MCF 10A (cell line): ENCODE measurements at regions not wholly inside any gene's neighbourhood (a gene's known extent, or its start where the extent isn't known, plus 50 kb on each side); places are given as distances from the start of the nearest gene placed in this dataset.

Experiments
- BruUV-seq: library from RNA; stranded (reverse); fragments of 400-500 nt; replicated peaks from 2 replicates; lab custom pipeline; 2021; lab: Mats Ljungman, UMichigan
- CTCF ChIA-PET: fragments of 300-600 bp; sonication (Branson Sonifier 250); formaldehyde crosslinking; extraction: SDS; loops from one replicate; lab custom pipeline; 2021; ENCODE audit warnings: antibody characterized with exemption, inconsistent platforms; lab: Yijun Ruan, JAX
- POLR2A ChIA-PET: fragments of 300-600, 350-650 bp; sonication (Branson Sonifier 250); formaldehyde crosslinking; extraction: SDS; loops from one replicate; lab custom pipeline; 2020; ENCODE audit warnings: antibody characterized with exemption, inconsistent platforms; lab: Yijun Ruan, JAX
- DNase-seq: peaks from one replicate; pipeline ENCODE4 v3.0.0-alpha.2; 2018; ENCODE audit not compliant: unreplicated experiment
- H3K27ac Mint-ChIP-seq: one replicate; pipeline ENCODE4 v1.8.0; 2022; ENCODE audit warnings: mild to moderate bottlenecking, low read depth, mixed read lengths; ENCODE audit not compliant: unreplicated experiment
- H3K27me3 Mint-ChIP-seq: one replicate; pipeline ENCODE4 v1.8.0; 2022; ENCODE audit warnings: mixed read lengths; ENCODE audit not compliant: insufficient read depth, unreplicated experiment
- H3K36me3 Mint-ChIP-seq: one replicate; pipeline ENCODE4 v1.8.0; 2022; ENCODE audit warnings: mild to moderate bottlenecking, moderate library complexity, mixed read lengths; ENCODE audit not compliant: insufficient read depth, unreplicated experiment
- H3K4me1 Mint-ChIP-seq: one replicate; pipeline ENCODE4 v1.8.0; 2022; ENCODE audit warnings: mixed read lengths; ENCODE audit not compliant: insufficient read depth, unreplicated experiment
- H3K4me3 Mint-ChIP-seq: one replicate; pipeline ENCODE4 v1.8.0; 2022; ENCODE audit warnings: mild to moderate bottlenecking, moderate library complexity, mixed read lengths; ENCODE audit not compliant: unreplicated experiment
- H3K9me3 Mint-ChIP-seq: one replicate; pipeline ENCODE4 v1.8.0; 2022; ENCODE audit warnings: mixed read lengths; ENCODE audit not compliant: unreplicated experiment
- CTCF ChIP-seq: fragments of 200-600 bp; IDR thresholded peaks from one replicate; pipeline ENCODE4 v1.8.0; 2022; ENCODE audit warnings: antibody characterized with exemption, mild to moderate bottlenecking; ENCODE audit not compliant: unreplicated experiment
- intact Hi-C: fragments of 100-400 bp; cut with micrococcal nuclease; formaldehyde crosslinking; loops from 2 replicates; pipeline ENCODE4 v1.14.1; 2022

- ChIA-PET POLR2A (no interaction called here), CTCF (no interaction called here)
- H3K9me3 Mint-ChIP-seq: peaks cover 8% of the 10 kb centered on the region
- DNase-seq: no peak
- BruUV-seq: no TSS peak
- no peaks in the 10 kb centered on the region for H3K27me3 Mint-ChIP-seq
- TF ChIP-seq CTCF: no peak
- no peaks in the 10 kb centered on the region for H3K36me3 Mint-ChIP-seq
- no peaks in the 10 kb centered on the region for H3K4me1 Mint-ChIP-seq
- no peak overlapping the region for H3K27ac Mint-ChIP-seq
- intact Hi-C loops: no loop called here
- H3K4me3 Mint-ChIP-seq: no peak overlapping the region
Measured at GRCh38 chr13:90400372-90400771, 947.1 kb upstream of the MIR17HG start.

GRCh38 chr13:90401150-90401549 lies 946.3 kb upstream of the MIR17HG start:
- POLR2A ChIA-PET: no interaction called here
- CTCF ChIA-PET: no interaction called here
- H3K4me1 Mint-ChIP-seq: no peaks in the 10 kb centered on the region
- no peak overlapping the region for H3K4me3 Mint-ChIP-seq
- no TSS peak for BruUV-seq
- no peak overlapping the region for H3K27ac Mint-ChIP-seq
- H3K36me3 Mint-ChIP-seq: no peaks in the 10 kb centered on the region
- H3K27me3 Mint-ChIP-seq: no peaks in the 10 kb centered on the region
- no peak for TF ChIP-seq CTCF
- no peak for DNase-seq
- H3K9me3 Mint-ChIP-seq: peaks cover 8% of the 10 kb centered on the region
- intact Hi-C loops: no loop called here

GRCh38 chr13:90402102-90402501 lies 945.4 kb upstream of the MIR17HG start:
- ChIA-PET CTCF (no interaction called here), POLR2A (interaction anchor here (0.7 kb wide), 1 partner anchor 1995 kb away, joined by 3 read pairs; no protein-coding TSS in a partner anchor)
- no peak for TF ChIP-seq CTCF
- H3K36me3 Mint-ChIP-seq: no peaks in the 10 kb centered on the region
- no peaks in the 10 kb centered on the region for H3K4me1 Mint-ChIP-seq
- no peaks in the 10 kb centered on the region for H3K27me3 Mint-ChIP-seq
- no TSS peak for BruUV-seq
- no peak overlapping the region for H3K27ac Mint-ChIP-seq
- no peak for DNase-seq
- intact Hi-C loops: no loop called here
- H3K4me3 Mint-ChIP-seq: no peak overlapping the region
- H3K9me3 Mint-ChIP-seq: peaks cover 8% of the 10 kb centered on the region

- peaks cover 8% of the 10 kb centered on the region for H3K9me3 Mint-ChIP-seq
- no peaks in the 10 kb centered on the region for H3K27me3 Mint-ChIP-seq
- BruUV-seq: no TSS peak
- TF ChIP-seq CTCF: no peak
- no peak for DNase-seq
- POLR2A ChIA-PET: interaction anchor here (0.7 kb wide), 1 partner anchor 1996 kb away, joined by 3 read pairs; no protein-coding TSS in a partner anchor
- H3K27ac Mint-ChIP-seq: no peak overlapping the region
- intact Hi-C loops: no loop called here
- no peaks in the 10 kb centered on the region for H3K4me1 Mint-ChIP-seq
- no peak overlapping the region for H3K4me3 Mint-ChIP-seq
- no peaks in the 10 kb centered on the region for H3K36me3 Mint-ChIP-seq
- CTCF ChIA-PET: no interaction called here
Measured at GRCh38 chr13:90402613-90403012, 944.9 kb upstream of the MIR17HG start.
